ENCODE measurements at regions not wholly inside any gene's neighbourhood (a gene's known extent, or its start where the extent isn't known, plus 50 kb on each side); places are given as distances from the start of the nearest gene placed in this dataset.
"Not testable (repeated sequence)": the region's sequence is repeated elsewhere in the genome, so short reads cannot be mapped to it uniquely, and the experiment has no call there.

- H3K4me3 ChIP-seq (replicated peaks in 1 of 2; ENCODE audit: low read depth in 2 of 2, low read length in 2 of 2): no peak overlapping the region
- TF ChIP-seq CTCF (IDR thresholded peaks at IDR 0.05; ENCODE audit: low read depth, low read length): no peak
- DNase-seq (ENCODE audit: low read depth in 2 of 2): no peak
These were observed 602.1 kb upstream of the GOT2 start for GRCh38 chr16:59336136-59336695.

DNA sequence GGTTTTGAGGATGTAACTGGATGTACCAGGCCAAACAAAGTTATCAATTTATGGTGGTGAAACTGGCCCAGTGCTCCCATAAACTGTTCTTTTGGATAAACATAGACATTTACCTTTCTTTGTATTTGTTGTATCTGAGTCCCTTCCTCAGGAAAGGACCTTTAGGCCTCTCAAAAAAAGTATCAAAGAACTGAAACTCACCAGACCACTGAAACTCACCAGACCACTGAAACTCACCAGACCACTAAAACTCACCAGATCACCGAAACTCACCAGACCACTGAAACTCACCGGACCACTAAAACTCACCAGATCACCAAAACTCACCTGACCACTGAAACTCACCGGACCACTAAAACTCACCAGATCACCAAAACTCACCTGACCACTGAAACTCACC lies 597.6 kb upstream of the GOT2 start:
- not testable (repeated sequence) for H3K4me3 ChIP-seq (replicated peaks in 1 of 2; ENCODE audit: low read depth in 2 of 2, low read length in 2 of 2); DNase-seq (ENCODE audit: low read depth in 2 of 2)

DNA sequence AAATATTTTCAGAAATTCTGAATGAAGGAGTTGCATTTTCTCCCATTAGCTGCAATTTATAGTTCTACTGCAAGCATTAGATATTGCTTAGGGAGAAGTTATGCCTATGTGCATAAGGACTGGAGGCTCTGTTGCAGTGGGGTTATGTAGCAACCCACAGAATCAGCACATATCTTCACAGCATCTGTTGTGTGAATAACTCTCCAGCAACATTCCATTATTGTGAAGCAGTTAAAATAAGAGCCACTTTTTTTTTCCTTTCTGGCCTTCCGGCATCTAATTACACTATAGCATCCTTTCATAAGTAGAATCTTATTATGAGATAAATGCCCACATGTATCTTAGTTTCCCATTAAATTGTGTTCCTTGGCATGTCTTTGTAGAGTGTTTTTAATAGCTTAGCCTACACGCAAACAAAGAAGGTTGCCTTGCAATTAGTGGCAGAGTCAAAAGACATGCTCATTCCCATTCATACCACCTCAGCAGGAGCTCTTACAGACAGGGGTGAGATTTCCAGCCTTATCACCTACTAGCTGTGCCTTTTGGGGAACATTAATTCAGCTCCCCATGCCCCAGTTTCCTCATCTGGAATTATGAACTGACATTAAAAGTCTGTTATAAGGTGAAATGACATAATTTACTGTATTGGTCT lies 596.0 kb upstream of the GOT2 start:
- no peak overlapping the region for H3K4me3 ChIP-seq (replicated peaks in 1 of 2; ENCODE audit: low read depth in 2 of 2, low read length in 2 of 2)
- no peak for TF ChIP-seq CTCF (IDR thresholded peaks at IDR 0.05; ENCODE audit: low read depth, low read length)
- no peak for DNase-seq (ENCODE audit: low read depth in 2 of 2)

- no peak for TF ChIP-seq CTCF (IDR thresholded peaks at IDR 0.05; ENCODE audit: low read depth, low read length)
- no peak for DNase-seq (ENCODE audit: low read depth in 2 of 2)
- H3K4me3 ChIP-seq (replicated peaks in 1 of 2; ENCODE audit: low read depth in 2 of 2, low read length in 2 of 2): no peak overlapping the region
These were observed 594.8 kb upstream of the GOT2 start for GRCh38 chr16:59328961-59329360.

GRCh38 chr16:59327894-59328293 lies 593.8 kb upstream of the GOT2 start:
- TF ChIP-seq CTCF (IDR thresholded peaks at IDR 0.05; ENCODE audit: low read depth, low read length): no peak
- no peak for DNase-seq (ENCODE audit: low read depth in 2 of 2)
- no peak overlapping the region for H3K4me3 ChIP-seq (replicated peaks in 1 of 2; ENCODE audit: low read depth in 2 of 2, low read length in 2 of 2)

DNA sequence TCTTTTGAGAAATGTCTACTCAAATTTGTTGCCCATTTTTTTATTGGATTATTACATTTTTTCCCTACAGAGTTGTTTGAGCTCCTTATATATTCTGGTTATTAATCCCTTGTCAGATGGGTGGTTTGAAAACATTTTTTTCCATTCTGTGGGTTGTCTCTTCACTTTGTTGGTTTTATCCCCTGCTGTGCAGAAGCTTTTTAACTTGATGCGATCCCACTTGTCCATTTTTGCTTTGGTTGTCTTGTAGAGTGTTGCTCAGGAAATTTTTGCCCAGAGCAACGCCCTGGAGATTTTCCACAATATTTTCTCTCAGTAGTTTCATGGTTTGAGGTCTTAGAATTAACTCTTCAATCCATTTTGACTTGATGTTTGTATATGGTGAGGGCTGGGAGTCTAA lies 592.8 kb upstream of the GOT2 start:
- no peak for TF ChIP-seq CTCF (IDR thresholded peaks at IDR 0.05; ENCODE audit: low read depth, low read length)
- H3K4me3 ChIP-seq (replicated peaks in 1 of 2; ENCODE audit: low read depth in 2 of 2, low read length in 2 of 2): no peak overlapping the region
- no peak for DNase-seq (ENCODE audit: low read depth in 2 of 2)

DNA sequence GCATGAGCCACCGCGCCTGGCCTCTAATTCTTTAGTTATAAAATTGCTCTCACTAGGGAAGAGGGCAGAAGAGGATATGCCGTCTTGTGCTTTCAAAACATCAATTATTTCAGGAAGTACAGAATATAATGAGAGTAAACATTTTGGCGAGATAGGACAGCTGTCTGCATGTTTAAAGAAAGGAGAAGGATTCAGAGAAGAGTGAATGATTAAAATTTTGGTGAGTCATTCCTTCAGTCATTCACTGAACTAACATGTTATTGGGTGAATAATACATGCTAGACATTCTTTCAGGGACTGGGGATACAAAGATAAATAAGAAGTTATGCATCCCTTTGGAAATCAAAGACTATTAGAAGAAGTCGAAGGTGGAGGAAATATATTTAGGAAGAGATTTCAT lies 590.3 kb upstream of the GOT2 start:
- DNase-seq (ENCODE audit: low read depth in 2 of 2): peak in 1 of 2 donors; percentile 2
- no peak overlapping the region for H3K4me3 ChIP-seq (replicated peaks in 1 of 2; ENCODE audit: low read depth in 2 of 2, low read length in 2 of 2)
- TF ChIP-seq CTCF (IDR thresholded peaks at IDR 0.05; ENCODE audit: low read depth, low read length): no peak
